Activated CD4-positive, alpha-beta T cell treated with anti-CD3 and anti-CD28 coated beads, Interleukin-2, Interleukin-6, amounts not matched to agents 100 ng/mL and 50 ng/mL, durations not matched to agents 16 hours and 8 hours (primary cell): ENCODE measurements at regions not wholly inside any gene's neighbourhood (a gene's known extent, or its start where the extent isn't known, plus 50 kb on each side); places are given as distances from the start of the nearest gene placed in this dataset.

Source experiments
- DNase-seq: peaks from one replicate; pipeline ENCODE4 v3.0.0-alpha.2; 2020

DNA sequence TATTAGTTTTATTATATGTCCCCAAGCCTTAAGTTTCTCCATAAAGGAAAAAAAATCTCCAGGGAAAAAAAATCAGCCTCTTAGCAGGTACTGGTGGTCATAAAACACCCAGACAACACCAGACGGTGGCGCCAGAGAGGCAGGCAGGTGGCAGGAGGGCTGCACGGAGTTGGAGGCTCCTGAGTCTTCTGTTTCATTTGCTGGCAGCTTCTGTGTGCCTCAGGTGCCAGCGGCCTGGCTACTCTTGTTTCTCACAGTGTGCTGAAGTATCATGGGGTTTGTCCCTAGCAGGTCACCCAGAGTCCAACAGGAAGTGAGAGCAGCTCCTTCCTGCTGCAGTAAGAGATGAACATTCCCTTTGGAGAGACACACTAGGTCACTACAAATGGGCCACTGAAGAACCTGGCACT lies 123.3 kb upstream of the GADD45A start:
- peak; percentile 87 for DNase-seq

DNA sequence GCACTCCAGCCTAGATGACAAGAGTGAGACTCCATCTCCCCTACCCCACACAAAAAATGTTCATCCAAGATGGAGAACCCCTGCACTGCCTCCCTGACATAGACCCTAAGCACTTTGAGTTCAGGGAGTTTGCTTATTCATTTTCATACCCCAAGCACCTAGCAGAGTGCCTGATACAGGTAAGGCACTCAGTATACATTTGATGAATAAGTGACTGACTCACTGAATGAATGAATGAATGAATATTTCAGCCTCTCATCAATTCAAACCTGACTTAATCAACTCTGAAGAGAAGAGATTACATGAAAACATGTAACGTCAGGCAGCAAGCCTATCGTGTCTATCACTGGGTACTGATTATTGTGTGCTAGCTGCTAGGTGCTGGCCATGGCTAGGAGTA lies 121.3 kb upstream of the GADD45A start:
- DNase-seq: no peak

DNA sequence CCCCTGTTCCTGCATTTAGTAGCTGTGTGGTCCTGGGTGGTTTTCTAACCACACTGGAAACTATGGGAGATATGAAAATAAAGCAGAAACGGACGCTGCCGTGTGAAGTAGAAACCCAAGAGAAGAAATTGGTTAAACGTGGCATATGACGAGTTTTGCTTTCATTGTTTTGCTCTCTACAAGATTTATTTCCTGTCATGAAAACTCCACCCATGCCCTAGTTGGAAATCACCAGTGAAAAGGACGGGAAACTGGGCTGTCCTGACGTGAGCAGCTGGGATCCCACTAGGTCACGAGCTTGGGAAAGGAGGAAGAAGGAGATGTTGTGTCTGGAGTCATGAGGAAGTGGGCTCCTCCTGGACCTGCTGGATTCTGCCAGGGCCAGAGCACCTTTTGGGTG lies 120.8 kb upstream of the GADD45A start:
- no peak for DNase-seq

DNA sequence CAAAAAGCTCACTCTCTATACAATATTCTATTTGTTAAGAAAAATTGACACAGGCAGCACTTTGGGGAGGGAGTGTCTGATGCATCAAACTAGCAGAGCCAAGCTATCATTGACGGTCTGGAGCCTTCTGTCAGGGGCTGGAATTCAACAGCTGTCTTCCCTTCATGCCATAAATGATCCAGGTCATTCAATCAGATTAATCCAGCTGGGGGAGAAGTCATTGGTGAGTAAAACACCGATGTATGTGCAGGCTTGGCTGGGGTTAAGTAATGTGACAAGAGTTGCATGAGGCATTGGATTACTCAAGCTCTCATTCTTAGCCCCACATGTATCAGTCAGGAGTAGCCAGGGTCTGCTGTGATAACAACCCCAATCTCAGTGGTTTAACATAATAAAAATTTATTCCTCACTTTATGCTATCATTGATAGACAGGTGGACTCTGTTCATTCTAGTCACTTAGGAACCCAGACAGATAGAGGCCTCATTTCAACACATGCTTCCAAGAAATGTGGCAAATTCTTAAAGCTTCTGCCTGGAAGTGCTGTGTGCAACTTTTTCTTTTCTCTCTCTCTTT lies 118.1 kb upstream of the GADD45A start:
- no peak for DNase-seq

DNA sequence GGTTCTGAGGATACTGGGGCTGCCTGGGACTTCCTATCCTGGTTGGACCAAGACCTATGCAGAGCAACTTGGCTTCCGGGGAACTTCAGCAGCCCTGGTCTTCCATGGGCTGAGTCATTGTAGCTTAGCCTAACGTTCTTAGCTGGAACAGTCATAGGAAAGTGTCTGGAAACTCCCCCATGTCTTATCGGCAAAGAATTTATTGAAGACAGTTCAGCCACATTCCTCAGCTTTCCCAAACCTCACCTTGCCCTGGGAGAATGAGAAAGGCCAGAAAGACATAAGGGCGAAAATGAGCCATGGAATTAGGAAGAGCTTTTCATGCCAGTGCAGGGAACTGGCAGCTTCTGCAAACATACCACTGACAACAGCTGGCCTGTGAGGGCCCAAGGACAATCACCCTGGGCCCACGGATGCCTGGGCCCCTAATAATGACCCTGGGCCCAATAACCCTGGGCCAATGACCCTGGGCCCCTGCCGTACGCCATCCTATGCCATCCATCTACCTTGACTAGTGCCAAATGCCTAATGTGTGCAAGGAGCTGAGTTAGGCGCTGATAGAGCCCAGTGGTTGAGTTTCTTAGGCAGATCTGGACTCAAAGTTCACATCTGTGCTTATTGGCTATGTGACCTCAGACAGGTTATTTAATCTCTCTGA lies 114.4 kb upstream of the GADD45A start:
- DNase-seq: no peak

DNA sequence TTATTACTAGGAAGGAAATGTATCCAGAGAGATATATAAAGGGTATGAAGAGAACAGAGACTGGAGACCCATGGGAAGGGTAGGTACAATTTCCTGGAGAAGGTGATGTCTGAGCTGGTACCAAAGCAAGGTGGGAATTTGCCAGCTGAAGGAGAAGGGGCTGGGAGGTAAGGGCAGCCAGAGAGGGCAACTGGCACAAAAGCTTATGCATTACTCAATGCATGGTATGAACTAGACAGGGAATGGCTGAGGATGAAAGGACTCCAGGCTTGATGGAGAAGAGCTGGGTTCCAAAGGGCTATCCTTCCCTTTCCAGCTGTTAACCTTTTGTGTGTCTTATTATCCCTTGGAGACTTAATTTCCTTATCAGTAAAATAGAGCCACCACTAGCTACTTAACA lies 113.6 kb upstream of the GADD45A start:
- DNase-seq: no peak

DNA sequence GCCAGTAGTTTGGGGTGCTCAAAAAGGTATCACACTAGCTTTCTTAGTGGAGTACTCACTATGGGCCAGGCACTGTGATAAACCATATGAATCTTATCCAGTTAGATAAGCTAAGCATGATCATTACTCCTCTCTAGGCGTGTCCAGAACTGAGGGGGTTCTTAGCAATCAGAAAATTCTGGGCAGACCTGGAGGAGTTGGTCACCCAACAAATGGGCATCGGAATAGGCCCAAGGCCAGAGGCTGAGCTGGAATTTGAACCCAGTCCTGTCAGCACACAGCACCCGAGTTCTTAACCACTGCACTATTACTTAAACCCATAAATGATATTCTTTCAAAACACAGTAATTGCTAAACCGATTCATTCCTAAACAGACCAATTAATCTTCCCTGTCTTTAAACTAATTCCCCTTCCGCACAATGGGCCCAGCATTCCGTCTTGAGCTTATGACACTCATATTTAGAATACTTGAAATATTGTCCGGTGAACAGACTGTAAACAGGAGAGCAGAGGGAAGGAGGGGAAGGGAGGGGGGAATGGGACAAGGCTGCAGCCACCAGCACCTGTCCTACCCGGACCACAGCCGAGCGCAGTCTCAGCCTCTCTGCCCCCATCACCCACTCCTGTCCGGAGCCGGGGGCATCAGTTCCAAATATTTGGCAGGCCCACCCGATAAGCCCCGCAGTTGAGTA lies 113.0 kb upstream of the GADD45A start:
- DNase-seq: no peak

DNA sequence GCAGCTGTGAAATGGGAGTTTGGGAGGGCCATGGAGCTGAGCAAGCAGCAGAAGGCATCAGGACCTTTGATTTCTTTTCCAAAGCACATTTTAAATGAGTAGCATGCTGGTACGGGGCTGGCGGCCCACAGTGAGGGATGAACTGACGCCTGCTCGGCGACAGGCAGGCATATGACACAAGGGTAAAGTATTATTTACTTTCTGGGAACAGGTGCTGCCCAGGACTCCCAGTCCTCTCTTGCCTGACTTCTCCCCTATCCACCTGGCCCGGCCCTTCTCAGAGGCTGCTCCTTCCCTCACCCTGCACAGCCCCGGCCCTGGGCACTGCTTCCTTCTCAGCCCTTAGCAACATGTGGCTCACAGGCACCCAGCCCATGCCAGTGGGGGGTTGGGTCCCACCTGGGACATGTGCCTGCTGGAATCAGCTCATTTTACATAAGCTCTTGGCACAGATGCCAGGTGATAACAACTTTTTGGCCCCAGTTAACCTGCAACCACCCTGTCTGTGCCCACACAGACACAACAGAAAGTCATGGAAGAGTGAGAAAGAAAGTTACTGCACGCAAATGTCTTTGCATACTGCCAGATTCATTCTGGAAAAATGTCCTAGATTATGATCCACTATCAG lies 112.3 kb upstream of the GADD45A start:
- DNase-seq: no peak

DNA sequence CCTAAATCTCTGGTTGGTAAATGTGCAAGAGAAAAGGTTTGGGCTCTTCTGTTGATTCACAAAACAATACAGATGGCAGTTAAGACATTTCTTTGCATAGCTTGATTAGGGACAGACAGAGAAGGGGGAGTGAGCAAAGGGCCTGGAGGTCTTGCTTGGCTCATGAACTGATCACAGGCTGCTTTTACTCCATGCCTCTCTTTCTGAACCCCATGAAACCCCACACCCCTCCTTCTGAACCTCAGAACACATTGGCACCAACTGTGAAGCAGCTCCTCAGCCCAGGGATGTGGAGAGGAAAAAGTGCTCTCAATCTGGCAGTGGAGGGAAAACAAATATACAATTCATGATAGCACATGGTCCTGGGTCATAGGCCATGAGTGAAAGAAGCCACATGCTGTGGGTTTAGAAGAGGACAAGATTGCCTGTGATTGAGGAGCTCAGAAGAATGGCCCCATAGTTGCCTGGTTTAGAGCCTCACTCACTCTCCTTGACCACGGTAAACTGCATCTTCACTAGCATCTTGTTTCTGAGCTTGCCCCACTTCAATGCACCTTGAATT lies 111.6 kb upstream of the GADD45A start:
- DNase-seq: no peak

DNA sequence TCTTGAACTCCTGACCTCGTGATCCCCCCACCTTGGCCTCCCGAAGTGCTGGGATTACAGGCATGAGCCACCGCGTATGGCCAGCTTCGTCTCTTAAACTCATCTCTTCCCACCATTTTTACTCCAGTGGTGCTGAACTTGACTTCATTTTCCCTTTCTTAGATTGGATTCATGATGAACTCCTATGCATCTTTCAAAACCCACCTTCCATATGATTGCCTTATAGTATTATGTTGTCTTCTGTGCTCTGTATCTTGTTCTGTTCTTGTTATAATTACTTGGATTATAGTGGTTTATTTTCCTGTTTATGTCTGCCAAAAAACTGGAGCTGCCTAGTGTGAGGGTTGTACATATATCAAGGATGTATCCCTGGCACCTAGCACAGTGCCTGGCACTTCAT lies 110.8 kb upstream of the GADD45A start:
- DNase-seq: no peak

DNA sequence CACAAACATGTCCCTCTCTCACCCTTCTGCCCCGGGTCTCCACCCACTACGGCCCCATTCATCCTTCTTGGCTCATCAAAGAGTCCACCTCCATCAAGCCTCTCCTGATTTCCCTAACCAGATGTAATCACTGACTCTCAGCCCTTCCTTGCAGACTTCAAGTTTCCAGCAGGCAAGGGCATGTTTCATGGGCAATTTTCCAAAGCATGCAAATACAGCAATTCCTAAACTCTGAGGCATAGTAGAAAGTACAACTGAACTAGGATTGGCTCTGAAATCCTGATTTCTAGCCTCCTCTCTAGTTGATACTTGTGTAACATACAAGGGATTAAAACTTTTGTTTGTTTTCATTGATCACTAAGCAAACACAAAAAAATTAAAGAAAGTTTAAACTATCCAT lies 109.1 kb upstream of the GADD45A start:
- DNase-seq: no peak

DNA sequence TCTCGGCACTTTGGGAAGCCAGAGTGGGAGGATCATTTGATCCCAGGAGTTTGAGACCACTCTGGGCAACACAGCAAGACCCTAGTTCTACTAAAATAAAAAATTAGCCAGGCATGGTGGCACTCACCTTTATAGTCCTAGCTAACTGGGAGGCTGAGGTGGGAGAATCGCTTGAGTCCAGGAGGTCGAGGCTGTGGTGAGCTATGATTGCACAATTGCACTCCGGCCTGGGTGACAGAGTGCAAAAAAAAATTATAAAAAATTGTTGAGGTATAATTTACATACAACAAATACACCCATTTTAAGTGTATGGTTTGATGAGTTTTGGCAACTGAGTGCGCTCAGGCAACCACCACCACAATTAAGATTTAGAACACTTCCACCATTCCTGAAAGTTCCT lies 108.5 kb upstream of the GADD45A start:
- DNase-seq: no peak

DNA sequence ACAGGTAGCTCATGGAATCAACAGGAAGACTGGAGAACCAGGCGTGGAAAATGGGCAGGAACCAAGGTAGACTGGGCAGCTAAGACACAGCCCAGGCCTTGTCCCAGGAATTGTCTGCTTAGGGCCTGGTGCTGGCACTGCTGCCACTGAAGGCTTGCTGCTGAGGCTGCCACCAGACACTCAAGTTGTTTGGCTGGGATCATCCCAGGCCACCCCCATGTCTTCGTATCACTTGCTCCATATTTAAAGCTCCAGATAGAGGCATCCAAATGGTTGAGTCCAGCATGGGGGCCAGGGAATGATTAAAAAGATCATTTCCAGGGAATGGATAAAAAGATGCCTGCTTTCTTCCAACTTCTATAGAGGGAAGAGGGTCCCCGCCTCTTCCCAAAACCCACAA lies 107.4 kb upstream of the GADD45A start:
- DNase-seq: no peak

DNA sequence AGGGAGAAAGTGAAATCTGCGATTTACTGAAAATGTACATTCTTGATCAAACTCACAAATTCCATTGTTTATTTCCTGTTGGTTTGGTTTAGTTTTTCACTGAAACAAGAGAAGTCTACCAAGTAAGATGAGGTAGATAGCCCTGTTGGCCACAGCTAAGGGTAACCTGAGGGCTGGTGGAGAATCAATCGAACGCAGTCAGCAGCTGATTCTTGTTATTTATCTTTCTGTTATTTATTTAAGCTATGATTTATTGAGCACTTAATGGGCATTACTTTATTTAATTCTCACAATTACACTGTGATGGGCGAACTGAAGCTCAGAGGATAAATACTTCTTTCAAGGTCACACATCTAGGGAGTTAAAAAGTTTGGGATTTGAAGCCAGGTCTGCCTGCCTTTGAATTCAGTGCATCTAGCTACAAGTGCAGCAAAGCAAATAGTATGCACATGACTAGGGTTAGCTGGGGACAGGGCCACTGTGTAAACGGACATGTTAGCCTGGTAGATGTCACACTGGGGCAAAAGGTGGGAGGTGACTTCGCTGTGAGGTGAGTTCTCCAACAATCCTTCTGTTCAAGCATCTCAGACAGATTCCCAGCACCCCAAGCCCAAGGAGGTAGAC lies 106.5 kb upstream of the GADD45A start:
- DNase-seq: no peak

DNA sequence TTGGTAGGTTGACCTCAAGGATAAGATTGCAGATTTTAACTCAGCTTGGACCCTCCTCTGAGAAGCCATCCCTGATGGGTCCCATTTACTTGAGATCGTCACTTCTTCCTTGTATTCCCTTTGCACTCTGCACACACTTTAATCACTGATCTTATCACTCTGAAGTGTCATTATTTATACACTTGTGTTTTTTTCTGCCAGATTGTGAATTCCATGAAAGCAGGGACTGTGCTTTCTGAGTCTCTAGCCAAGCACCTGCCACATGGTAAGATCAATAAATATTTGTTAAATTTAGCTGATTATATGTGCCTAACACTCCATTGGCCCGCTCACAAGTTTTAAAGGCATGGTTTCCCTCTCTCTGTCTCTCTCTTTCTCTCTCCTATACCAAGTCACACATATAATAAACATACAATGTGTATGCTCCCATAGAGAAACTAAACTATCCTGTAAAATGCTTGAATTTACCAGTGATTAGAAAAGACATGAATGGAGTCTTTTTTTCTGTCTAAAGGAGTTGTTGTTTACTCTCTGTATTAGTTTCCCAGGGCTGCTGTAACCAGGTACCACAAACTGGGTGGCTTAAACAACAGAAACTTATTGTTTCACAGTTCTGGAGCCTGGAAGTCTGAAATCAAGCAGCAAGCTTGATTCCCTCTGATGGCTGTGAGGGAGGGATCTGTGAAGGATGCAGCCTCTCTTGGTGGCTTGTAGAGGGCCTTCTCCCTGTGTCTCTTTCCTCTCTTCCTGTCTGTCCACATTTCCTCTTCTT lies 105.2 kb upstream of the GADD45A start:
- no peak for DNase-seq

DNA sequence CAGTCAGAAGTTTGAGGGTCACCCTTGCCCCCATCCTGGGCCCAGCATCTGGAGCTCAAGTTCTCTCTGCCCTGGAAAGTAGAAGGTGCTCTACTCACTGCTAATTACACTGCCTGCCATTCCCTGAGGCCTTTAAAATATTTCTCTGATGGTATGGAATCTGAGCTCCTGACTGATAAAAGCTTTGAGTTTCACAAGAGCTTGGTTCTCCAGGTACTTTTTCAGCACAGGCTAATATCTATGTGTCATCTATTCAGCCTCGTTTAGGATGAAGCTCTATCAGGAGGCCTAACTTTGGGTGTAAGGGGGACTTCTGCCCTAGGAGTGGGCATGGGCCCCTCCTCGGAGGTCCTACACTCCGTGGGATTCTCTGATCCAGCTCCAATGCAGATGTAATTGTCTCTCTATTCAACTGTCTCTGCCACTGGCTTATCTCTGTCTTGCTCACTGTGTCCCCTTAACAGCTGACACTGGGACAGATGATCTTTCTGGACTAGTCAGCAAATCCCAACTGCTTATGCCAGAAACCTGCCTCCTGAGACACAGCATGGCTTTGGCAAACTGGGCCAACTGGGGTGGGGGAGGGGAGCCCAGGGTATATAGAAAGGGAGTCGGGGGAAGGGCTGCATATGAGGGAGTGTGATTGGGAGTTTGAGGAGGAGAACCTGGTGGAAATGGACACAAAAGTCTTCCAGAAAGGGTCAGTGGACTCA lies 104.2 kb upstream of the GADD45A start:
- no peak for DNase-seq

DNA sequence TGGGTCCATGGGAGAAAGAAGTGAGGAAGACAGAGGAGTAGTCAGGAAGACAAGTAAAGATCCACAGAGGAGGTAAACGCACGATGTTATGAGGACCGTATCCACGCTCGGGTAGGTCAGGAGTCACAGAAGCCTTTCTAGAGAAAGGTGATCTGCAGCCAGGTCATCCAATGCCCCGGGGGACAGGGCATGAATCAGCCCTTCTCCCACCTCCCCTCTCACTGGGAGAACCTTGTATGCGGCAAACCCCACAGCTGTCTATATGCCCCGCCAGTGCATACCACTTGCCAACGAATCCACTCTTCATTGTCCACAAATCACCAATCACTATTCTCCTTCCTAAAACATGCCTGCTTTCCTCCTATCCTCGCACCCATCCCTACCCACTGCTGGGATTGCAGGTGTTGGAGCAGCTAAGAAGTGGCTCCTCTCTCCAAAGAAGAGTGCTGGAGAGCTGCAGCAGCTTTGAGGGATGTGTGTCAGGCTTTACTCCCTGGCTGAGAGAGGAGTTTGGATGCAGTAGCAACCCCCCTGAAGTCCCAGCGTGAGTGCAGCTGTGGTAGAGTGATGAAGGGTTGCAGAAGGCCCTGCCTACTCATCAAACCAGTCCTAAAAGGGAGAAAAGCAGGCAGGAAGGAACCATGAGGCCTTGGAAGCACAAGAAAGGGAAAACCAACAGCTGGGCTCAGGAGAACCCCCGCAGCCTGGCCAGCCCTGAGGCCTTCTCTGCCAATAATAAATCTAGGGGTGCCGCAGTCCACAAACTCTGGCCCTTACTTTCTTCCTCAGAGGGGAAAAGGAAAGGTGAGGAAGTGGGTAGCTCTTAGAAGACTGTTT lies 102.2 kb upstream of the GADD45A start:
- DNase-seq: no peak

DNA sequence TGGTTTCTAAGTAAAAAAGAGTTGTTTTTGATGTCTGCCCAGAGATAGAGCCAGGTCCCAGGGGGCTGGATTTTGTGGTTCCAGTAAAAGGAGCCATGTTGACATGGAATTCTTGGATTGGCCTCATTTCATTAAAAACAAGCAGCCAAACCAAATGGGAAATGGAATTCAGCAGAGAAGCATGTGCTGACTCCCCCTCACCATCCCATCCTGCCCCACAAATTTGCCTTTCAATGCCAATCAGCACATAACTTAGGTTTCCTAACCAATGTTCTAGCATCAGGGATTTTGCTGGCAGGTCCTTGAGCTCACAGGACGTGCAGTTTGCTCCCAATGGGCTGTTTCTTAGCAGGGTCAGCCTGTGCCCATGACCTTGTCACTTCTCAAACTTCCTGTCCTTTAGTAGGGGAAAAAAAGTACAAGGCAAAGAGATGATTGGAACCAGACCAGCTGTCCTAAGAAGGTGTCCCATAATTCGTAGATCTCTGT lies 101.5 kb upstream of the GADD45A start:
- no peak for DNase-seq

DNA sequence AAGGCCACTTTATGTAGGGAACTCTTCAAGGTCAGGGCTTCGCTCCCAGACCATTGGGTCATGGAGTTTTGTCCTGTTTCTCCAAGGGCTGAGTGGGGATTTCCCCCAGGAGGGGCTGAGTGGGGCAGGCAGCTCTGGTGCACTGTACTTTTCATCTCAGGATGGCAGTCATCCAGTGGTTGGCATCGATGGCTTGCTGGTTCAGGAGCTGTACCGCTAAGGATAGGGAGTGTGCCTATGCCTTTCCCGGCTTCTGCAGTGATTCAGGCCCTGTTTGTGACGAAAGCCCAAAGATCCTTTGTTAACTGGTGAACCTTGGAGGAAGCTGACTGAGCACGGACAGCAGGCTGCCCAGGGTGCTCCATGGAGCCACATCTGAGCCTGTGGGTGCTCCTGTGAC lies 100.1 kb upstream of the GADD45A start:
- DNase-seq: no peak

DNA sequence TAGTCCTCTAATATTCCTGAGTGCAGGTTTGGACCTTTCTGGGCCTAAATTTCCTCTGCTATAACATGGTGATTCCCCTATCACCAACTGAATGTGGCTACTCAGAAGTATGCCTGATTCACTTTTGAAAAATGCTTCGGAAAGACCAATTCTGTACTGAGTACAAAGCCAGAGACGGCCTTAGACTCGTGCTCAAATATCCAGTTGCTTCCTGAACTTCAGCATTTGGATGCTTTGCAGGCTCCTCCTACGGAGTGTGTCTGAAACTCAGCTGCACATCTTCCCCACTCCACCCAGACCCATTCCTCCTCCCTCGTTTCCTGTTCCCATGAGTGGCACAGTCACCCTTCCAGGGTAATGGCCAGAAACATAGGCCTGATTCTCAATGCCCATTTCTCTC lies 98.4 kb upstream of the GADD45A start:
- DNase-seq: no peak
